ENCODE measurements at regions not wholly inside any gene's neighbourhood (a gene's known extent, or its start where the extent isn't known, plus 50 kb on each side); places are given as distances from the start of the nearest gene placed in this dataset.
A peak's percentile ranks its signal among the peaks of the same experiment; 100 is the strongest.

- peak; percentile 73 to 77 for DNase-seq (ENCODE audit: low read depth in 2 of 2)
- H2AFZ ChIP-seq (ENCODE audit: low read length) = no peak overlapping the region
- H3K4me3 ChIP-seq (replicated peaks in 1 of 4; ENCODE audit: control extremely low read depth in 1 of 4, insufficient read depth in 1 of 4, low read depth in 3 of 4, low read length in 4 of 4) = no peak overlapping the region
- H3K4me1 ChIP-seq (ENCODE audit: control insufficient read depth, extremely low read depth, insufficient read depth, low read length) = peaks cover 24% of the 10 kb centered on the region
- TF ChIP-seq, protein P1, sequence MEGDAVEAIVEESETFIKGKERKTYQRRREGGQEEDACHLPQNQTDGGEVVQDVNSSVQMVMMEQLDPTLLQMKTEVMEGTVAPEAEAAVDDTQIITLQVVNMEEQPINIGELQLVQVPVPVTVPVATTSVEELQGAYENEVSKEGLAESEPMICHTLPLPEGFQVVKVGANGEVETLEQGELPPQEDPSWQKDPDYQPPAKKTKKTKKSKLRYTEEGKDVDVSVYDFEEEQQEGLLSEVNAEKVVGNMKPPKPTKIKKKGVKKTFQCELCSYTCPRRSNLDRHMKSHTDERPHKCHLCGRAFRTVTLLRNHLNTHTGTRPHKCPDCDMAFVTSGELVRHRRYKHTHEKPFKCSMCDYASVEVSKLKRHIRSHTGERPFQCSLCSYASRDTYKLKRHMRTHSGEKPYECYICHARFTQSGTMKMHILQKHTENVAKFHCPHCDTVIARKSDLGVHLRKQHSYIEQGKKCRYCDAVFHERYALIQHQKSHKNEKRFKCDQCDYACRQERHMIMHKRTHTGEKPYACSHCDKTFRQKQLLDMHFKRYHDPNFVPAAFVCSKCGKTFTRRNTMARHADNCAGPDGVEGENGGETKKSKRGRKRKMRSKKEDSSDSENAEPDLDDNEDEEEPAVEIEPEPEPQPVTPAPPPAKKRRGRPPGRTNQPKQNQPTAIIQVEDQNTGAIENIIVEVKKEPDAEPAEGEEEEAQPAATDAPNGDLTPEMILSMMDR (conservative IDR thresholded peaks at IDR 0.05 in 1 of 2, IDR thresholded peaks at IDR 0.05 in 1 of 2; ENCODE audit: low read depth in 1 of 2, low read length in 2 of 2) = no peak
- no peak for TF ChIP-seq EZH2 (IDR thresholded peaks at IDR 0.05; ENCODE audit: low read length, missing control alignments)
- no peak overlapping the region for H3K4me2 ChIP-seq (ENCODE audit: extremely low read depth, insufficient read depth, low read length)
- H3K9me3 ChIP-seq (ENCODE audit: control insufficient read depth, insufficient read depth, low read depth, low read length) = no peaks in the 10 kb centered on the region
- no peaks in the 10 kb centered on the region for H3K79me2 ChIP-seq (ENCODE audit: control insufficient read depth, insufficient read depth, low read length)
- H3K36me3 ChIP-seq (ENCODE audit: control insufficient read depth, insufficient read depth, low read length) = no peaks in the 10 kb centered on the region
- no peaks in the 10 kb centered on the region for H4K20me1 ChIP-seq (ENCODE audit: control insufficient read depth, extremely low read depth, insufficient read depth, low read length)
- H3K27ac ChIP-seq (ENCODE audit: insufficient read depth, low read length) = no peak overlapping the region
- H3K27me3 ChIP-seq (ENCODE audit: control insufficient read depth, insufficient read depth, low read length) = no peaks in the 10 kb centered on the region
- no peak overlapping the region for H3K9ac ChIP-seq (ENCODE audit: insufficient read depth, low read length)
Observed at GRCh38 chr15:96270581-96271172, 59.8 kb upstream of the NR2F2 start.

GRCh38 chr15:96272427-96272826, 58.1 kb upstream of the NR2F2 start:
- H3K9ac ChIP-seq (ENCODE audit: insufficient read depth, low read length) = no peak overlapping the region
- no peak overlapping the region for H3K4me3 ChIP-seq (replicated peaks in 1 of 4; ENCODE audit: control extremely low read depth in 1 of 4, insufficient read depth in 1 of 4, low read depth in 3 of 4, low read length in 4 of 4)
- no peaks in the 10 kb centered on the region for H3K27me3 ChIP-seq (ENCODE audit: control insufficient read depth, insufficient read depth, low read length)
- no peak overlapping the region for H2AFZ ChIP-seq (ENCODE audit: low read length)
- no peak overlapping the region for H3K4me2 ChIP-seq (ENCODE audit: extremely low read depth, insufficient read depth, low read length)
- no peaks in the 10 kb centered on the region for H4K20me1 ChIP-seq (ENCODE audit: control insufficient read depth, extremely low read depth, insufficient read depth, low read length)
- TF ChIP-seq, protein P1 (conservative IDR thresholded peaks at IDR 0.05 in 1 of 2, IDR thresholded peaks at IDR 0.05 in 1 of 2; ENCODE audit: low read depth in 1 of 2, low read length in 2 of 2) = no peak
- TF ChIP-seq EZH2 (IDR thresholded peaks at IDR 0.05; ENCODE audit: low read length, missing control alignments) = no peak
- no peak overlapping the region for H3K27ac ChIP-seq (ENCODE audit: insufficient read depth, low read length)
- no peaks in the 10 kb centered on the region for H3K36me3 ChIP-seq (ENCODE audit: control insufficient read depth, insufficient read depth, low read length)
- DNase-seq (ENCODE audit: low read depth in 2 of 2) = no peak
- no peaks in the 10 kb centered on the region for H3K9me3 ChIP-seq (ENCODE audit: control insufficient read depth, insufficient read depth, low read depth, low read length)
- H3K4me1 ChIP-seq (ENCODE audit: control insufficient read depth, extremely low read depth, insufficient read depth, low read length) = peaks cover 38% of the 10 kb centered on the region
- no peaks in the 10 kb centered on the region for H3K79me2 ChIP-seq (ENCODE audit: control insufficient read depth, insufficient read depth, low read length)

GRCh38 chr15:96273317-96274086, 57.0 kb upstream of the NR2F2 start:
- Histone ChIP-seq H3K36me3 (ENCODE audit: control insufficient read depth, insufficient read depth, low read length) (no peaks in the 10 kb centered on the region), H3K4me2 (ENCODE audit: extremely low read depth, insufficient read depth, low read length) (peak overlapping the region; percentile 37), H4K20me1 (ENCODE audit: control insufficient read depth, extremely low read depth, insufficient read depth, low read length) (no peaks in the 10 kb centered on the region), H3K9me3 (ENCODE audit: control insufficient read depth, insufficient read depth, low read depth, low read length) (no peaks in the 10 kb centered on the region), H3K27me3 (ENCODE audit: control insufficient read depth, insufficient read depth, low read length) (no peaks in the 10 kb centered on the region), H3K9ac (ENCODE audit: insufficient read depth, low read length) (no peak overlapping the region), H3K79me2 (ENCODE audit: control insufficient read depth, insufficient read depth, low read length) (no peaks in the 10 kb centered on the region), H2AFZ (ENCODE audit: low read length) (no peak overlapping the region), H3K4me3 (replicated peaks in 1 of 4; ENCODE audit: control extremely low read depth in 1 of 4, insufficient read depth in 1 of 4, low read depth in 3 of 4, low read length in 4 of 4) (no peak overlapping the region), H3K4me1 (ENCODE audit: control insufficient read depth, extremely low read depth, insufficient read depth, low read length) (peaks cover 39% of the 10 kb centered on the region), H3K27ac (ENCODE audit: insufficient read depth, low read length) (peak overlapping the region; percentile 15)
- TF ChIP-seq, protein P1 (conservative IDR thresholded peaks at IDR 0.05 in 1 of 2, IDR thresholded peaks at IDR 0.05 in 1 of 2; ENCODE audit: low read depth in 1 of 2, low read length in 2 of 2) = no peak
- TF ChIP-seq EZH2 (IDR thresholded peaks at IDR 0.05; ENCODE audit: low read length, missing control alignments) = no peak
- DNase-seq (ENCODE audit: low read depth in 2 of 2) = peak; percentile 91 to 100

Data from fibroblast of lung (primary cell).